Loucy (cell line): ENCODE measurements at regions not wholly inside any gene's neighbourhood (a gene's known extent, or its start where the extent isn't known, plus 50 kb on each side); places are given as distances from the start of the nearest gene placed in this dataset.

Experiments
- CTCF ChIP-seq: fragments of 200-600 bp; sonication (generic); conservative IDR thresholded peaks from 2 replicates; pipeline ENCODE4 v1.5.1; 2014; ENCODE audit warnings: mild to moderate bottlenecking, antibody characterized with exemption, low read length
- EZH2phosphoT487 ChIP-seq: fragments of 200-600 bp; IDR thresholded peaks from 2 replicates; pipeline ENCODE4 v1.6.1; 2018; ENCODE audit warnings: antibody characterized with exemption, mild to moderate bottlenecking, moderate library complexity, borderline replicate concordance

GRCh38 chr7:19376538-19376937 is 231.3 kb upstream of the FERD3L start:
- TF ChIP-seq CTCF = no peak
- TF ChIP-seq EZH2phosphoT487 = no peak
